Heart left ventricle (tissue), 13 donors: ENCODE measurements at regions not wholly inside any gene's neighbourhood (a gene's known extent, or its start where the extent isn't known, plus 50 kb on each side); places are given as distances from the start of the nearest gene placed in this dataset.

ENCODE experiments used
- CTCF ChIP-seq, 12 donors: fragments of 200-600 bp; sonication (generic) in 4 of 12; IDR thresholded peaks; one replicate each; pipeline versions ENCODE4 v1.5.0 to v1.8.0; 2018 to 2022; ENCODE audit warnings: antibody characterized with exemption in 12 of 12, mild to moderate bottlenecking in 5 of 12
- POLR2A ChIP-seq, 2 donors: fragments of 450-650 bp; IDR thresholded peaks; one replicate each; pipeline ENCODE4 v1.6.1; 2017; ENCODE audit warnings: antibody characterized with exemption in 2 of 2, mild to moderate bottlenecking in 2 of 2, moderate library complexity in 2 of 2
- donor health status: ischemic (EF 13 %, LVEDD 7.1; RV severe dilation, severe dysfunction).
- donor health status: DM: no; HTN: yes; CAD: no.
- donor health status: DM: no; HTN: no; CAD: no.
- donor health status: ischemic (EF 25% LVEDD 6.9; RV normal size, moderate dysfunction).
- donor health status: ischemic (EF 25% LVEDD 5.7; RV mildly dilated, moderate dysfunction).
- donor health status: ischemic (EF 35%, LVEDD 5.7; RV mildly dilated, moderate dysfunction).
- donor health status: nonischemic (EF 11% LVEDD 7.7; RV severe dilation, severe dysfunction).
- donor health status: DM: yes; HTN: yes; CAD: no.
- donor health status: PGD.
- donor health status: ischemic (EF 29% LVEDD 5.4; RV normal size, mild dysfunction).
- donor health status: nonischemic (EF 23%, LVEDD 6.1; RV moderate dilation, normal function).

GRCh38 chr13:91076830-91077229 lies 270.7 kb upstream of the MIR17HG start:
- TF ChIP-seq CTCF (IDR thresholded peaks at IDR 0.05): no peak
- no peak for TF ChIP-seq POLR2A (IDR thresholded peaks at IDR 0.05)
